Fibroblast of mammary gland (primary cell): ENCODE measurements at regions not wholly inside any gene's neighbourhood (a gene's known extent, or its start where the extent isn't known, plus 50 kb on each side); places are given as distances from the start of the nearest gene placed in this dataset.

Source experiments
- DNase-seq: peaks from one replicate; pipeline ENCODE4 v3.0.0-alpha.2; 2010; ENCODE audit warnings: low read depth
- H3K4me3 ChIP-seq: 2 replicates; pipeline ENCODE4 v1.5.1; 2011; ENCODE audit warnings: low read depth, mild to moderate bottlenecking, low read length, moderate library complexity; ENCODE audit not compliant: control insufficient read depth
- TF ChIP-seq, protein P1 (sequence below): conservative IDR thresholded peaks from 2 replicates; pipeline ENCODE4 v1.5.1; 2011; ENCODE audit warnings: low read depth, low read length, inconsistent platforms; ENCODE audit not compliant: control insufficient read depth, insufficient read depth

DNA sequence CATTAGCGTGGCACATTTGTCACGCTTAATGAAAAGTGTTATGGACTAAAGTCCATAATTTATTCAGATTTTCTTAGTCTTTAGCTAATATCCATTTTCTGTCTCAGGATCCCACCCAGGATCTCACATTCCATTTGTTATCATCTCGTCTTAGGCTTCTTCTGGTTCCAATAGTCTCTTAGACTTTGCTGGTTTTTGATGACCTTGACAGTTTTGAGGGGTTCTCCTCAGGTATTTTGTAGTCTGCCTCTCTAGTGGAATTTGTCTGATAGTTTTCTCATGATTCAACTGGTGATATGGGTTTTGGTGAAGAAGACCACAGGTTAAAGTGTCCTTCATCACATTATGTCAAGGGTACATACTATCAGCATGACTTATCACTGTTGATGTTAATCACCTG is 66.0 kb upstream of the GPR26 start:
- TF ChIP-seq, protein P1, sequence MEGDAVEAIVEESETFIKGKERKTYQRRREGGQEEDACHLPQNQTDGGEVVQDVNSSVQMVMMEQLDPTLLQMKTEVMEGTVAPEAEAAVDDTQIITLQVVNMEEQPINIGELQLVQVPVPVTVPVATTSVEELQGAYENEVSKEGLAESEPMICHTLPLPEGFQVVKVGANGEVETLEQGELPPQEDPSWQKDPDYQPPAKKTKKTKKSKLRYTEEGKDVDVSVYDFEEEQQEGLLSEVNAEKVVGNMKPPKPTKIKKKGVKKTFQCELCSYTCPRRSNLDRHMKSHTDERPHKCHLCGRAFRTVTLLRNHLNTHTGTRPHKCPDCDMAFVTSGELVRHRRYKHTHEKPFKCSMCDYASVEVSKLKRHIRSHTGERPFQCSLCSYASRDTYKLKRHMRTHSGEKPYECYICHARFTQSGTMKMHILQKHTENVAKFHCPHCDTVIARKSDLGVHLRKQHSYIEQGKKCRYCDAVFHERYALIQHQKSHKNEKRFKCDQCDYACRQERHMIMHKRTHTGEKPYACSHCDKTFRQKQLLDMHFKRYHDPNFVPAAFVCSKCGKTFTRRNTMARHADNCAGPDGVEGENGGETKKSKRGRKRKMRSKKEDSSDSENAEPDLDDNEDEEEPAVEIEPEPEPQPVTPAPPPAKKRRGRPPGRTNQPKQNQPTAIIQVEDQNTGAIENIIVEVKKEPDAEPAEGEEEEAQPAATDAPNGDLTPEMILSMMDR: no peak
- no peak for DNase-seq
- H3K4me3 ChIP-seq: no peak overlapping the region

DNA sequence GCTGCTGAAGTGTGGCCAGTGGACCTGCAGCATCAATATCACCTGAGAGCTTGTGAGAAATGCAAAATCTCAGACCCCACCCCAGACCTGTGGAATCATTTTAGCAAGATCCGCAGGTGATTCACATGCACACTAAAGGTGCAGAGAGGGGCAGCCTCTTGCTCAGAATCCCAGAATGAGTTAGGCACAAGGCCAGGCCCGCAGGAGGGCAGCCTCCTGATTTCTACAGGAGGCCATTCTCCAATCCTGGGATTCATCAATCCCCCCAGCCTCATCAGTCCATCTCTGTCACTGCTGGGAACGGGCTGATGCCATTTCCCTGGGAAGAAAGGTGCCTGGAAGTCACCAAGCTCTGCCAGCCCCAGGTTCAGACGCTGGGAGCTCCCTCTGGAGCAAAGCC is 63.0 kb upstream of the GPR26 start:
- TF ChIP-seq, protein P1: no peak
- no peak for DNase-seq
- no peak overlapping the region for H3K4me3 ChIP-seq

DNA sequence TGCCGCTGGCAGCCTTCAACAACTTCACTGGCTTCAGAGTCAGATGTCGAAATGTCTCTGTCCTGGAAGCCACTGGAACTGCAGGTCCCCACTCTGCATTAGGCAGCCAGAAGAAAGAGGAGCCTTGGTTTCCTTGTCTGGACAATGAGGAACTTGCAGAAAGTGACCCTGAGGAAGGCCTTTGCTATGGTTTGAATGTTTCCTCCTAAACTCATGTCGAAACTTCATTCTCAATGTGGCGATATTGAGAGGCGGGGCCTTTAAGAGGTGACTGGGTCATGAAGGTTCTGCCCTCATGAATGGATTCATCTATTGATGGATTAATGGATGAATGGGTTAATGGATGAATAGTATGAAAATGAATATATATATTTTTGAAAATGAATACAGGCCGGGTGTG is 61.6 kb upstream of the GPR26 start:
- no peak overlapping the region for H3K4me3 ChIP-seq
- TF ChIP-seq, protein P1: no peak
- no peak for DNase-seq

DNA sequence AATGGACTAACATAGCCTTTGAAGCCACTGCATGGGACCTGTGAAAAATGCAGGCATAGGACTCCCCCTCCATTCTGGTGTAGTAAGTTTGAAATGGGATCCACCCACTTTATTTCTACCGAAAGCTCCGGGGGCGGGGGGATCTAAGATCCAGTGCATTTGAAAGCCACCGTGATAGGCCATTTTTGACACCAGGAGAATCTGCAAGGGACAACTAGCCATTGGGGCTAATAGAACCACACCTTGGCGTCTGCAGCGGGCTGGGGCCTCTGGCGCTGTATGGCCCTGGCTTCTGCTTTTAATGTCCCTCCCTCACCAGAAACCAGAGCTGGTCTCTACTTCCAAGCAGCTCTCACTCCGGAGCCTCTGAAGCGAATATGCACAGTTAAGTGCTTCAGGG is 60.1 kb upstream of the GPR26 start:
- H3K4me3 ChIP-seq: no peak overlapping the region
- TF ChIP-seq, protein P1: no peak
- no peak for DNase-seq

DNA sequence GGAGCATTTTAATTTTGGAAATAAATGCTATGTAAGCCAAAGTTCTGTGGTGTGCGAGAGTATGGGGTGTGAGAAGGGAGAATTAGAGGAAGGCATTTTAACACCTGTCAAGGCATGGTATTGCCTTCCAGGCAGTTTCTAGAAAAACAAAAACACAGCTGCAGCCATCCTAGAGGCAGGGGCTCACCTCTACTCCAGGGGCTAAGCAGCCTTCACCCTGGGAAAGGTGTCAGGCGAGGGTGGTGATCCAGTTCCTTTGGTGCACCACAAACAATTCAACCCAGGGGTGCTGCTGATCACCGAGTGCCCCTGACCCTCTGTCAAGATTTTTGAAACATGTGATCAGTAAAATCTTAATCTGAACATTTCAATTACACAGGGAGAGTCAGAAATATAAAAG is 59.2 kb upstream of the GPR26 start:
- DNase-seq: no peak
- H3K4me3 ChIP-seq: no peak overlapping the region
- TF ChIP-seq, protein P1: no peak

DNA sequence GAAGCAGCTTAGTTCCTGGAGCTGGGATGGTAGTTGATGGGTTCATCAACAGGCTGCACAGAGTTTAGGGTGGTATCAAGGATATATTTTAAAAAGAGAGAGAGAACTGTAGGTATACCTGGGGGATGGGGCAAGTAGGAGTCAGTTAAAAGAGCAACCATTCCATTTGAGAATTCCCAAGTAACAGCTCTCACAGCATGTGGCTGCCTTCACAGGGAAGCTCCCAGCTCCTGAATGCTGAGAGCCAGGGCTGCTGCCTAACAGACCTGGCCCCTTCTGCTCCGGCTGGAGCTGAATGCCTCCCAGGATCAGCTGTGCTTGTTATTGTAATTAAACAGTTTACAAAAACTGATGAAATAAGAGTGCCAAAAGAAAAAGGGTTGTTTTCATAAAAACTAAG is 58.8 kb upstream of the GPR26 start:
- no peak overlapping the region for H3K4me3 ChIP-seq
- TF ChIP-seq, protein P1: no peak
- DNase-seq: no peak

DNA sequence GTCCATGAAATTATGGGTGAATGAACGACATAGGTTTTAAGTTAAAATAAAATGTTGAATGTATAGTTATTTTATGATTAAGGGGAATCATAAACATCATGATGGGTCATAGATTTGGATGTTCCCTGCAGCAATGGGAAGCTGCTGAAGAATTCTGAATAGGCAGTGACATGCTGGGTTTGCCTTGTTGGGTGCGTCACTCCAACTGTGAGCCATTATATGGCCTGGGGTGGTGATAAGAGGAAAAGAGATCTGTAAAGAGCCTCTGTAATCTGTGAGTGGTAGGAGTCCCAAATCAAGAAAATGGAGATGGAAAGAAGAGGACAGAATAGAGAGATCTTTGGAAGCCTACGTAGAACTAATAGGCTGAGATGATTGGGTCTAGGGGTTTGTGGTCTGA is 58.1 kb upstream of the GPR26 start:
- no peak for DNase-seq
- TF ChIP-seq, protein P1: no peak

More for the DNA sequence above, 58.1 kb upstream of the GPR26 start:
- no peak overlapping the region for H3K4me3 ChIP-seq
